IPS DF 4.7 (cell line): ENCODE measurements at regions not wholly inside any gene's neighbourhood (a gene's known extent, or its start where the extent isn't known, plus 50 kb on each side); places are given as distances from the start of the nearest gene placed in this dataset.
A peak's percentile ranks its signal among the peaks of the same experiment; 100 is the strongest.

Experiments used
- DNase-seq: peaks from one replicate; pipeline ENCODE4 v3.0.0-alpha.2; 2013; ENCODE audit warnings: low spot score; ENCODE audit errors: extremely low read depth

DNA sequence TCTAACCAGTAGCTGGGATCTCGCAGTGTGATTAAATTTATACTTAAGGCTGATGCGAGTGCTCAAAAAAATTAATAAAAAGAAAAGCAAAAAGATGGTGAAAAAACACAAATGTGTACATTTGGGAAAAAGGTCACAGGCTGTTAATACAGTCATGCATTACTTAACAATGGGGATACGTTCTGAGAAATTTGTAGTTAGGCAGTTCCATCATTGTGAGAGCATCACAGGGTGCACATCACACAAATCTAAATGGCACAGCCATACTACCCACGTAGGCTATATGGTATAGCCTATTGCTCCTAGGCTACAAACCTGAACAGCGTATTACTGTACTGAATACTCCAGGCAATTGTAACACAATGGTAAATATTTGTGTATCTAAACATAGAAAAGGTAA, 142.4 kb upstream of the MYOCD start:
- no peak for DNase-seq

- DNase-seq, result no peak
Measured at GRCh38 chr17:12528036-12528435, 137.7 kb upstream of the MYOCD start.

- DNase-seq, result no peak
Measured at GRCh38 chr17:12530161-12530560, 135.5 kb upstream of the MYOCD start.

- no peak for DNase-seq
Measured at GRCh38 chr17:12536021-12536420, 129.7 kb upstream of the MYOCD start.

- DNase-seq, result no peak
Measured at GRCh38 chr17:12536472-12536871, 129.2 kb upstream of the MYOCD start.

DNA sequence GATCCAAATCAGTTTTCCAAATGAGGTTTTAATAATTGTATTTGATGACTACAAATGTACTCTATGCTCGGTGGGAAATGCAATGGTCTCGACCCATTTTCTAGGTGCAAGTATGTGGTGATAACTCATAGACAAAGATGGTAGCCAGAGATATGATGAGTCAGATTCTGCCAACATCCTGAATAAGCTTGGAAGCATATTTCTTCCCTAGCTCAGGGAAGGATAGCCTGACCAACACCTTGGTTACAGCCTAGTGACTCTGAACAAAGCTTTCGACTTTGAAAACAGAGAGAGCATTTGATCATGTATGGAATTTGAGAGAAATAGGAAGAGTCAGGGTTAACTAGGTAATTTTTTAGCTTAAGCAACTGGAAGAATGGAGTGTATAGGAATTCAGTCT, 128.3 kb upstream of the MYOCD start:
- DNase-seq, result no peak

DNA sequence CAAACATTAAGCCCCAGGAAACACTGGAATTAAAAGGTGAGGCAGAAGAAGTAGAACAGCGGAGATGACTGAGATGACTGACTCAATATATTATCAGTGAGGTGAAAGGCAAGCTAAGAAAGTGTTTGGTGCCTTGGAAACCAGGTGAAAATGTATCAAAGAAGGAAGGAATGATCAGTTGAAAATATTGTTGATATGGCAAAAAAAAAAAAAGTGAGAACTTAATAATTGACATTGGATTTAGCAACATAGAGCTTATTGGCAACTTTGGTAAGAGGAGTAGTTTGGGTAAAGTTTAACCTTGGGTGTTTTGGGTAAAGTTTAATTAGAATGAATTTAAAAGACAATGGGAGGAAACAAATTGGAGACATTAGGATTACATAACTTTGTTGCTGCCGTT, 127.7 kb upstream of the MYOCD start:
- no peak for DNase-seq

- peak; percentile 68 for DNase-seq
Measured at GRCh38 chr17:12545877-12546513, 119.7 kb upstream of the MYOCD start.

DNA sequence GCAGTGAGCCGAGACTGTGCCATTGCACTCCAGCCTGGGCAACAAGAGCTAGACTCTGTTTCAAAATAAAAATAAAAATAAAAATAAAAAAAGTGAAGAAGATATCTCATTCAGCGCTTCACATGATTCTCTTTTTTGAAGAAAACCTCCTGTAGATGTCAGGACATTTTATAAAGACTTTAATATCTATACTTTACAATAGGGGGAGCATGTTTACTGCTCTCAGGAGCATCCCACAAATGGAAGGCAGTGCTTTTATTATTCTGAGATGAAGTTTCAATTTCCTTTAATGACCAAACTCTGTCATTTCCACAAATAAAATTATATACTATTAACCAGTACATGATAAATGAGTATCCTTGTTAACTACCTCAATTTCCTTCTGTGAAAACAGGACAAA, 118.7 kb upstream of the MYOCD start:
- no peak for DNase-seq

DNA sequence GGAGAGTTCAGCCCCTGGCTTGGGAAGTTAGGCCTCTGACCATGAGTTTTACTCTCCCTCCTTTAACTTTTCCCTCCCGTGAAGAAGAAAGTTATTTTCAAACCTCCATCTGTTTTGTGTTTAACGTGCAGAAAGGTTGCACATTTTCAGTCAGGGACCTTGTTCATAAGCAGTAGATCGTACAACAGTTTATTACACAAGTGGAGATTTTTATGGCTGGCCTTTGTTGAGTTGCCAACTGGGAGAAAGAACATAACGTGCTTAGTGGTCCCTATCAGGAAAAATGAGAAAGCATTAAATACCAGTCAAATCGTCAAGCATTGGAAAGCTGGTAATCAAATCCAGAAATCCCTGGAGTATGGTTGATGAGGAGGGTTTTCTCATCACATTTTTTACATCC, 117.9 kb upstream of the MYOCD start:
- no peak for DNase-seq

DNA sequence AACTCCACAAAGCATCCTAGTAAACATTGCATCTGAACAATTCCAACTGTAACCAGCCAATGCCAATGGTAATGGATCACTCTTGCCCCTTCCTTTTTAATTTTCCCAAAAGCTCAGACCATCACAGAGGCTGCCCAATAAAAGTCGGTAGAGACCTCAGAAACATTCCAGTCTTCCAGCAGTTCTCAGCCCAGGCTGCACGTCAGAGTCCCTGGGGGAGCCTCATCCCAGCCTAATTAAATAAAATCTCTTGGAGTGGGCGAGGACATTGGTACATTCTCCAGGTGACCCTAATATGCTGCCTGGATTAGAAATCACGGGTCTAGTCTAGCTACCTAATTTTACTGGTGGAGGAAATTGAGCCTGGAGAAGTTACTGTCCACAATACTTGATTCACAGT, 117.1 kb upstream of the MYOCD start:
- DNase-seq, result no peak

DNA sequence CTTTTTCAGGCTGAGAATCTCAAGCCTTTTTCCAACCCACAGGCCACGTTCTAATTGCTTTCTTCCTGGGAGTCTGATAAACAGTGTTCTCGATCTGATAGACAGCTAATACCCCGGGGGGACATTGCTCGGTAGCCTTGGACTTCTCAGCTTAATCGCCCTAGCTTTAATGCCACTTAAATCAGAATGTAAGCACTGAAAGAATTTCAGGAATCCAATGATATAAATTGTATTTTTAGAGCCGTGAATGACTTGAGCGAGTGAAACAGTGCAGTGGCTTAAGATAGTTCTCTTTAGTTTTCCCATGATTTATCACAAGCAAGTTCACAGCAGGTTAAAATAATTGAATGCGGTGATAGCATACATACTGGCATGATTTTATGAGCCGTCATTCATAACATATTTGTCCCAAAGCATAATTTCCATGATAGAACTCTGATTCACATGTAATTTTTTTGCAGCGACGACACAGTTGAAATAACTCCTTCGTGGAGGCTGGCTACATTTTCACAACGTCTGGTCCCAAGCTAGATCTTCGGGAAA, 116.1 kb upstream of the MYOCD start:
- DNase-seq, result no peak

DNA sequence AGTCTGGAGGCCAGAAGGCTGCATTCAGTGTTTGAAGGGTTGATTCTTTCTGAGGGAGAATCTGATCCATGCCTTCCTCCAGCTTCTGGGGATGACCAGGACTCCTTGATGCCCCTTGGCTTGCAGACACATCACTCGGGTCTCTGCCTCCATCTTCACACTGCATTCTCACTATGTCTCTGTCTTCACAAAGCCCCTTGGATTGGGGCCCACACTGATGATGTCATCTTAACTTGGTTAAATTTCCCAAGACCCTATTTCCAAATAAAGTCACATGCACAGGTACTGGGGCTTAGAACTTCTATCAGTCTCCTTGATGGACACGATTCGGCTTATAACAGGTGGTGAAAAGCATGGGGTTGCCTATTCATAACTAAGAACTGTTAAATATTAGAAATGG, 112.1 kb upstream of the MYOCD start:
- DNase-seq, result no peak

GRCh38 chr17:12554251-12554650, 111.4 kb upstream of the MYOCD start:
- no peak for DNase-seq

DNA sequence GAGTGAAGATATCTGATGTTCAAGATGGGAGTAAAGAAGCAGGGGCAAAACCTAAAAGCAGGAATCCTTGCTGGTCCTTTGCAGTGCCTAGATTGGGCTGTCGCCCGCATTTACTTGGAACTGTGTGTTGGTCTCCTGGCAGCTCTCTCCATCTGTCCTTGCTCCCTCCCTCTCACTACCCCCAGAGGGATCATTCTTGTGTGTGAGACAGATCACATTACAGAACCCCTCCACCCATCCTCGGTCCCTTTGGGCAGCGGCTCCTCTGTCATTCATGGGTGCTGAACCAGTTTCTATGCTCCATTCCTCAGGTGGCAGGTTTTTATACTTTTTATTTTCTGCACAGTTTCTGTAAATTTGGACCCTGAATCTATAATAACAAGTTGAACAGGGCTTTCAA, 99.4 kb upstream of the MYOCD start:
- no peak for DNase-seq

DNA sequence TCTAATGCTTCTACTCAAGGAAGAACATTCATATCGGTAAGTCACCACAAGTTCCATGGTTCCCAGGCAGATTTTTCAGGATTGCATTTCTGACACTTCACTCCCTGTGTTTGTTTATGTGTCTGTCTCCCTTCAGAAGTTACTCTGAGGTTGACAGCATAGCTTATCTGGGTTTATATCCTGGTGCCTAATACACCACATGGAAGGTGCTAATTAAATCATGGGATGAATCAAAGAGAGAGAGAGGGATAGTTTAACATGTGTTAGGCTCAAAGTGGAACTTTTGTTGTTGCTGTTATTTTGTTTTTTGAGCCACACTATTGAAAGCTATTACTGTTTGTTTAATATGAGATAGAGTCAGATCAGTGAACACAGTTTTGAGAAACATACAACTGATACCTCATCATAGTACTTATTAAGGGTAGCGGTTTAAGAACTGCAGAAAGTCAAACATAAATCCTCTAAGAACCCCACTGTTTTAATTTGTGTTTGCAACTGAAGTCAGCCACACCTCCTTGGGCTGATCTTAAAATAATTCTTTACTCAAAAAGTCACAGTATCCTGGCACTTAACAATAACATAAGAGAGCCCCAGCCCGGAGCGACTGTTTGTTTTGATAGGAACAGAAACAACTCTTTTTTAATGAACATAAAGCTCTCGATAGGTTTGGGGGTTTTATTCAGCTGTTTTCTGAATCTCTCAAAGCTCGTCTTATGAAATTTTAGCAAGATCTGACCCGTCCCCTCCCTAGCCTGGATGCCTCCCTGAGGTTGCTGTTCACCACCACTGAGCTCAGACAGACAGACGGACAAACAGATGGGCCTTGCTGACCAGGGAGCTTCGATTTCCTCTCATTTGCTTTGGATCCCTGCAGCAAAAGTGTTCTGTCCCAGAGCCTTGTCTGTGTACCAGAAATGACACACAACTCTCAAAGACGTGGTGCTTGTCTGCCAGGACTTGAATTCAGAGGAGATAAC, 98.3 kb upstream of the MYOCD start:
- no peak for DNase-seq

DNA sequence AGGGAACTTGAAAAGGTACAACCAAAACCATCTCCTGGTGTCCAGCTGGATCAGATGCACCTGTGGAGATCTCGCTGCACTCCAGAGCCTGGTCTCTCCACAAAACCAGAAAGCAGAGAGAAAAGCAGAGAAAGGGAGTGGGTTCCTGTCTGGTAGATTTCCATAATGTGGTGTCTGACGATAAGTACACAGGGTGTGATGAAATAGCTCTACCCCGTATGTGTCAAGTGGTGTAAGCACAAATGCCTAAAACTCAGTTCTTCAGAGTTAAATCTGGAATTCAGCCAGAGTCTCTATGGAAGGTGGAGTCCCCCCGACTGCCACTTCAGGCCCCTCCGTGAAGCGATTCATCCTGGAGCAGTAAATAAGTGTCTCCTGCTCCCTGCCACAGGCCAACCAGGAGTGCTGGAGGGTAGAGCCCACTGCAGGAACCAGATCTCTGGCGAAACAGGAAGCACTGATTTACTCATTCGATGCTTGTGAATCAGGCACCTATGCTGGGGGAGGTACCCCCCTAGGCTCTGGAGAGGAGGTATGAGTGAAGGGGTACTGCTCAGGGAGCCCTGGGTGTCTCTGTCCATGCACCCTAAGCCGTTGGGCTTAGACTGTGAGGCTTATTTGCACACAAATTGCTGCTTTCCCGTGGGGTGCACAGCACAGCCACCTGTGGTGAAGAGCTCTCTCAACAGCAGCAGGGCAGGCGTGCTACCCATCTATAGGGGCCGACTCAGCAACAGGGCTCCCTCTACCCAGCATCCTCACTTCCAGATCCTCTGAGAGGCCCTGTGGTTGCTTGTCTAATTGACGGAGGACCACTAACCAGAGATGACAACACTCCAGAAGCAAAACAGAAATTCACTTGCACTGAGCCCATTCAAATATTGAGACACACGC, 97.1 kb upstream of the MYOCD start:
- DNase-seq, result no peak

GRCh38 chr17:12571606-12572005, 94.1 kb upstream of the MYOCD start:
- no peak for DNase-seq

DNA sequence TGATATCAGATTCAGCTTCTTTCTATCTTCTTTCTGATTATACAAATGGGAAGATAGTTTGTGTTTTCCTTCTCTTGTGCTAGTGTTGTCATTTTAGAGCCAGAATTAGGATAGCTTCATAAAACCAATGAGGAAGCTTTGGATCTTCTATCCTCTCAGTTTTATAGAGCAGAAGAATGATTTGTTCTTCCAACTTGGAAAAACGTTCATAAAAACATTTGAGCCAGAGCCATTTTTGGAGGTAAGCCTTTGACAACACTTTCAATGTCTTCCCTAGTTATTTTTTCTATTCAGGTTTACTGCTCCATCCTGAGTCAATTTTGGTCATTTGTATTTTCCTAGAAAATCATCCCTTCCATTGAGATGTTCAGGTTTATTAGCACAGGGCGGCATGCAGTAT, 91.2 kb upstream of the MYOCD start:
- DNase-seq, result no peak

DNA sequence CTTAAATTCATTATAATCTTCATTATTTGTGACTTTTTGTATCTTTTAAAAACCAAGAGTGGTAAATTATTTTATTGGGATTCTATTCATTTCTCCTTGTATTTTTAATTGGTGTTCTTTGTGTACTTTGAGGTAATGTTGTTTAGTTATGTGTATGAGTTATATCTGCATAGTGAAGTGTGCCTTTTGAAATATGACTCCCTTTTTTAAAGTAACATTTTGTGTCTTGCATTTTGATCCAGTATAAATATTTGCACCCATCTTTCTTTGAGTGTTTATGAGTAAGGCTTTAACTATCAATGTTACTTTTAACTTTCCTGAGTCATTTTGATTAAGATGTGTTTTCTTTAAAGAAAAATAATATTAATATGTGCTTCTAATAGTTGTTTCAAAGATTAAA, 90.0 kb upstream of the MYOCD start:
- no peak for DNase-seq

DNA sequence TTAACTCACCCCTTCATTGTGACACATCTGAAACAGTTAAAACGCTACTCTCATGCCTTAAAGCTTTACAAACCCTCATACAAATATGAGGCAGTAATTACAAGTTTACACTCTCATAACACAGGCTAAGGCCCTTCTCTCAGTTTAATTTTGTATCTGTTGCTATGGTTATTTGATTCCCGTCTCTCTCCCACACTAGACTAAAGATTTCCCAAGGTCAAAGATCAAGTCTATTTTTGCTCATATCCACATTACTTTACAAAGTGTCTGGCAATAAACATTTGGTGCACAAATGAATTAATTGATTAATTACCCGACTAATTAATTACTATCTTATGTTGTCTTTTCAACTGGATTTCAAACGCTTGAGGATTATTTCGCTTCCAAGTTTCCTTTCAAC, 86.4 kb upstream of the MYOCD start:
- no peak for DNase-seq

- DNase-seq, result no peak
Measured at GRCh38 chr17:12580640-12581039, 85.0 kb upstream of the MYOCD start.
